Endodermal cell (in vitro differentiated cells): ENCODE measurements at regions not wholly inside any gene's neighbourhood (a gene's known extent, or its start where the extent isn't known, plus 50 kb on each side); places are given as distances from the start of the nearest gene placed in this dataset.

Experiments used
- DNase-seq: peaks from one replicate; pipeline ENCODE4 v3.0.0-alpha.2; 2017
- H3K27ac ChIP-seq: 2 replicates; pipeline ENCODE4 v1.5.1; 2013; ENCODE audit warnings: mild to moderate bottlenecking, low read depth, low read length, moderate library complexity
- H3K27me3 ChIP-seq: 2 replicates; pipeline ENCODE4 v1.6.1; 2013; ENCODE audit warnings: mild to moderate bottlenecking, low read length, moderate library complexity; ENCODE audit not compliant: insufficient read depth, control insufficient read depth, poor library complexity, severe bottlenecking
- H3K36me3 ChIP-seq: 2 replicates; pipeline ENCODE4 v1.7.0; 2013; ENCODE audit warnings: mild to moderate bottlenecking, low read length, moderate library complexity; ENCODE audit not compliant: control insufficient read depth, insufficient read depth
- H3K4me1 ChIP-seq: one replicate; pipeline ENCODE4 v1.7.0; 2013; ENCODE audit warnings: low read length; ENCODE audit not compliant: control insufficient read depth, insufficient read depth
- H3K4me3 ChIP-seq: 2 replicates; pipeline ENCODE4 v1.5.1; 2013; ENCODE audit warnings: mild to moderate bottlenecking, low read length, moderate library complexity
- H3K9ac ChIP-seq: 2 replicates; pipeline ENCODE4 v1.6.1; 2013; ENCODE audit warnings: mild to moderate bottlenecking, low read length, moderate library complexity; ENCODE audit not compliant: poor library complexity, severe bottlenecking; ENCODE audit errors: extremely low read depth
- H3K9me3 ChIP-seq: 2 replicates; pipeline ENCODE4 v1.6.1; 2013; ENCODE audit warnings: mild to moderate bottlenecking, low read length, moderate library complexity; ENCODE audit not compliant: control insufficient read depth
- H3K27ac Mint-ChIP-seq: 2 replicates; pipeline ENCODE4 v1.8.0; 2020; ENCODE audit warnings: mixed read lengths
- H3K27me3 Mint-ChIP-seq: 2 replicates; pipeline ENCODE4 v1.8.0; 2021; ENCODE audit warnings: mild to moderate bottlenecking, mixed read lengths; ENCODE audit not compliant: insufficient read depth
- H3K36me3 Mint-ChIP-seq: 2 replicates; pipeline ENCODE4 v1.8.0; 2020; ENCODE audit warnings: low read depth, mixed read lengths
- H3K4me1 Mint-ChIP-seq: 2 replicates; pipeline ENCODE4 v1.8.0; 2020; ENCODE audit warnings: mixed read lengths
- H3K4me3 Mint-ChIP-seq: 2 replicates; pipeline ENCODE4 v1.8.0; 2020; ENCODE audit warnings: mild to moderate bottlenecking, moderate library complexity, mixed read lengths
- H3K9me3 Mint-ChIP-seq: 2 replicates; pipeline ENCODE4 v1.8.0; 2020; ENCODE audit warnings: mild to moderate bottlenecking, mixed read lengths
- CTCF ChIP-seq: fragments of 200-600 bp; sonication (generic); conservative IDR thresholded peaks from 2 replicates; pipeline ENCODE4 v1.5.0; 2021; ENCODE audit warnings: antibody characterized with exemption, mild to moderate bottlenecking
- WGBS, 2 experiments: methylation state at CpG; one replicate each; pipeline versions ENCODE4 v1.1.5 to v1.1.7; 2013; ENCODE audit warnings: missing lambda C conversion rate in 2 of 2, mixed read lengths in 1 of 2; ENCODE audit not compliant: insufficient coverage in 1 of 2, insufficient read length in 1 of 2; 5-methylcytosine and 5-hydroxymethylcytosine counted together

- H3K36me3 Mint-ChIP-seq: peaks cover 7% of the 10 kb centered on the region
- Histone ChIP-seq H3K4me3 (no peak overlapping the region), H3K9me3 (peaks cover 7% of the 10 kb centered on the region), H3K27me3 (no peaks in the 10 kb centered on the region), H3K4me1 (no peaks in the 10 kb centered on the region), H3K36me3 (no peaks in the 10 kb centered on the region), H3K27ac (no peak overlapping the region), H3K9ac (no peak overlapping the region)
- H3K9me3 Mint-ChIP-seq: peaks cover 4% of the 10 kb centered on the region
- H3K4me3 Mint-ChIP-seq: no peak overlapping the region
- H3K4me1 Mint-ChIP-seq: no peaks in the 10 kb centered on the region
- H3K27me3 Mint-ChIP-seq: no peaks in the 10 kb centered on the region
- 84% methylated on average over 1 of the region's 1 CpG; no CpG with 5 or more reads in 1 of the 2 experiments for WGBS, 2 experiments
- no peak overlapping the region for H3K27ac Mint-ChIP-seq
- TF ChIP-seq CTCF: no peak
- no peak for DNase-seq
Measured at GRCh38 chr4:56123547-56123946, 174.8 kb downstream of the CEP135 start.

GRCh38 chr4:56123051-56123450 lies 174.3 kb downstream of the CEP135 start:
- Histone ChIP-seq H3K27ac (no peak overlapping the region), H3K27me3 (no peaks in the 10 kb centered on the region), H3K36me3 (peaks cover 3% of the 10 kb centered on the region), H3K9me3 (peaks cover 7% of the 10 kb centered on the region), H3K4me1 (no peaks in the 10 kb centered on the region), H3K9ac (no peak overlapping the region), H3K4me3 (no peak overlapping the region)
- no peak overlapping the region for H3K27ac Mint-ChIP-seq
- peaks cover 4% of the 10 kb centered on the region for H3K9me3 Mint-ChIP-seq
- no peaks in the 10 kb centered on the region for H3K27me3 Mint-ChIP-seq
- 69 to 77% methylated on average over 2 to 3 of the region's 3 CpGs for WGBS, 2 experiments
- H3K4me3 Mint-ChIP-seq: no peak overlapping the region
- DNase-seq: no peak
- H3K4me1 Mint-ChIP-seq: no peaks in the 10 kb centered on the region
- peaks cover 11% of the 10 kb centered on the region for H3K36me3 Mint-ChIP-seq
- TF ChIP-seq CTCF: no peak

GRCh38 chr4:56118845-56119244 lies 170.1 kb downstream of the CEP135 start:
- 98 to 100% methylated on average over 1 to 2 of the region's 2 CpGs for WGBS, 2 experiments
- Histone ChIP-seq H3K4me3 (no peak overlapping the region), H3K4me1 (no peaks in the 10 kb centered on the region), H3K27me3 (no peaks in the 10 kb centered on the region), H3K9me3 (no peaks in the 10 kb centered on the region), H3K36me3 (peaks cover 5% of the 10 kb centered on the region), H3K27ac (no peak overlapping the region), H3K9ac (no peak overlapping the region)
- H3K9me3 Mint-ChIP-seq: no peaks in the 10 kb centered on the region
- TF ChIP-seq CTCF: no peak
- H3K4me1 Mint-ChIP-seq: no peaks in the 10 kb centered on the region
- no peak for DNase-seq
- no peaks in the 10 kb centered on the region for H3K27me3 Mint-ChIP-seq
- no peak overlapping the region for H3K27ac Mint-ChIP-seq
- peaks cover 12% of the 10 kb centered on the region for H3K36me3 Mint-ChIP-seq
- no peak overlapping the region for H3K4me3 Mint-ChIP-seq
